ELF-1 (cell line): ENCODE measurements at regions not wholly inside any gene's neighbourhood (a gene's known extent, or its start where the extent isn't known, plus 50 kb on each side); places are given as distances from the start of the nearest gene placed in this dataset.

Source experiments
- DNase-seq: peaks from one replicate; pipeline ENCODE4 v3.0.0-alpha.2; 2016; ENCODE audit warnings: low read depth, low spot score

GRCh38 chr15:97009031-97009431 is 678.5 kb downstream of the NR2F2 start:
- DNase-seq: no peak

- peak; percentile 41 for DNase-seq
These were observed 682.5 kb downstream of the NR2F2 start for GRCh38 chr15:97012986-97013385.

- no peak for DNase-seq
These were observed 683.0 kb downstream of the NR2F2 start for GRCh38 chr15:97013491-97013890.

- no peak for DNase-seq
These were observed 683.5 kb downstream of the NR2F2 start for GRCh38 chr15:97014001-97014400.

- no peak for DNase-seq
These were observed 693.0 kb downstream of the NR2F2 start for GRCh38 chr15:97023488-97023844.

GRCh38 chr15:97026781-97027180 is 696.3 kb downstream of the NR2F2 start:
- peak; percentile 24 for DNase-seq

- no peak for DNase-seq
These were observed 697.3 kb downstream of the NR2F2 start for GRCh38 chr15:97027772-97028171.

GRCh38 chr15:97030251-97030650 is 699.8 kb downstream of the NR2F2 start:
- DNase-seq: no peak

- DNase-seq: no peak
These were observed 705.8 kb downstream of the NR2F2 start for GRCh38 chr15:97036301-97036700.

GRCh38 chr15:97037080-97037479 is 706.6 kb downstream of the NR2F2 start:
- DNase-seq: no peak

GRCh38 chr15:97045666-97046421 is 715.3 kb downstream of the NR2F2 start:
- no peak for DNase-seq

- no peak for DNase-seq
These were observed 722.0 kb downstream of the NR2F2 start for GRCh38 chr15:97052513-97052912.

GRCh38 chr15:97053635-97054034 is 723.1 kb downstream of the NR2F2 start:
- no peak for DNase-seq

- DNase-seq: no peak
These were observed 727.0 kb downstream of the NR2F2 start for GRCh38 chr15:97057503-97057902.

GRCh38 chr15:97059281-97059680 is 728.8 kb downstream of the NR2F2 start:
- no peak for DNase-seq

- peak; percentile 3 for DNase-seq
These were observed 730.9 kb downstream of the NR2F2 start for GRCh38 chr15:97061392-97061791.

- no peak for DNase-seq
These were observed 741.2 kb downstream of the NR2F2 start for GRCh38 chr15:97071668-97072067.

- peak; percentile 11 for DNase-seq
These were observed 742.0 kb downstream of the NR2F2 start for GRCh38 chr15:97072545-97072944.

- DNase-seq: no peak
These were observed 745.5 kb downstream of the NR2F2 start for GRCh38 chr15:97076011-97076410.

- DNase-seq: no peak
These were observed 747.5 kb downstream of the NR2F2 start for GRCh38 chr15:97077975-97078374.

- DNase-seq: no peak
These were observed 748.1 kb downstream of the NR2F2 start for GRCh38 chr15:97078591-97078990.

GRCh38 chr15:97081666-97082226 is 751.2 kb downstream of the NR2F2 start:
- DNase-seq: no peak

- DNase-seq: no peak
These were observed 752.3 kb downstream of the NR2F2 start for GRCh38 chr15:97082830-97083229.

- DNase-seq: no peak
These were observed 754.1 kb downstream of the NR2F2 start for GRCh38 chr15:97084650-97085049.
